ENCODE measurements at regions not wholly inside any gene's neighbourhood (a gene's known extent, or its start where the extent isn't known, plus 50 kb on each side); places are given as distances from the start of the nearest gene placed in this dataset.

DNA sequence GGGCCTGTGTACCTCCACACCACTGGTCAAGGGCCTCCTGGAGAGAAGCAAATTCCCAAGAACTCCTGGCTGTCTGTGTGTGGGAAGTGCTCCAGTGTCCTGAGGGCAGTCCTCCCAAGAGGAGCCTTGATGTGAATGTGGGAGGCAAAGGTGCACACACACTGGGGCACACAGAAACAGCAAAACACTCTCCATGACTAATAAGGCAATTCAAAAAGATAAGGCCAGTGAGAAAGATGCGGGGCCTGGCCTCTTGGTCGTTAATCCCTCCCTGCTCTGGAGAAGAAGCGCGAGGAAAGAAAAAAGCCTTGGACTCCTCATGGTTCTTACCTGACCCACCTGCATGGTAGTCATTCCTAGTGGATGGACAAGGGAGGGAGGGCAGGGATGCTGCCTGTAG lies 373.2 kb downstream of the SLC4A3 start:
- Histone ChIP-seq H3K27me3 (replicated peaks in 1 of 7) (no peaks in the 10 kb centered on the region), H3K27ac (no peak overlapping the region), H3K36me3 (no peaks in the 10 kb centered on the region), H3K4me1 (no peaks in the 10 kb centered on the region), H3K4me3 (no peak overlapping the region), H3K9me3 (no peaks in the 10 kb centered on the region)
- no peak for DNase-seq
- TF ChIP-seq, protein P1, sequence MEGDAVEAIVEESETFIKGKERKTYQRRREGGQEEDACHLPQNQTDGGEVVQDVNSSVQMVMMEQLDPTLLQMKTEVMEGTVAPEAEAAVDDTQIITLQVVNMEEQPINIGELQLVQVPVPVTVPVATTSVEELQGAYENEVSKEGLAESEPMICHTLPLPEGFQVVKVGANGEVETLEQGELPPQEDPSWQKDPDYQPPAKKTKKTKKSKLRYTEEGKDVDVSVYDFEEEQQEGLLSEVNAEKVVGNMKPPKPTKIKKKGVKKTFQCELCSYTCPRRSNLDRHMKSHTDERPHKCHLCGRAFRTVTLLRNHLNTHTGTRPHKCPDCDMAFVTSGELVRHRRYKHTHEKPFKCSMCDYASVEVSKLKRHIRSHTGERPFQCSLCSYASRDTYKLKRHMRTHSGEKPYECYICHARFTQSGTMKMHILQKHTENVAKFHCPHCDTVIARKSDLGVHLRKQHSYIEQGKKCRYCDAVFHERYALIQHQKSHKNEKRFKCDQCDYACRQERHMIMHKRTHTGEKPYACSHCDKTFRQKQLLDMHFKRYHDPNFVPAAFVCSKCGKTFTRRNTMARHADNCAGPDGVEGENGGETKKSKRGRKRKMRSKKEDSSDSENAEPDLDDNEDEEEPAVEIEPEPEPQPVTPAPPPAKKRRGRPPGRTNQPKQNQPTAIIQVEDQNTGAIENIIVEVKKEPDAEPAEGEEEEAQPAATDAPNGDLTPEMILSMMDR (IDR thresholded peaks at IDR 0.05 in 8 of 11, conservative IDR thresholded peaks at IDR 0.05 in 3 of 11), result no peak
- no peak for TF ChIP-seq POLR2AphosphoS5 (IDR thresholded peaks at IDR 0.05)
- no peak for TF ChIP-seq POLR2A (IDR thresholded peaks at IDR 0.05)
- intact Hi-C loops (cut with DNase I; ENCODE audit: low total_unique reads), result no loop called here
- WGBS, 5 donors, result 88 to 97% (median 95%) methylated on average over 4 of the region's 4 CpGs

DNA sequence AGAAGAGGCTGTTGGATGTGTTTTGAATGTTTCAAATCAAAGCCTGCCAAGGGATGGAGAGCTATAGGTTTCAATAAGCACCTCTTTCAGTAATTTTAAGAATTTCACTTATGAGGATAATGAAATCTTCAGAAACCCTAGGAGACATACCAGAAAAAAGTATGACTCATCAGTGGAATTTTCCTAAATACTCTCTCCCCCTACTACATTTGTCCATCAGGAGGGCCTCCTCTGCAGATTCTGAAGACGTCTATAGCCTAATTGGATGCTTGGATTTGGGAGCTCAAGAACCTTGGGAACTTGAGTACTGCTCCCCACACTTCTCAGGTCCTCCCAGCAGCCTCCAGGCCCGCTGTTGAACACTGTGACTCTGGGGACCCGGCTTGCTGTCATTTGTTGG lies 374.3 kb downstream of the SLC4A3 start:
- Histone ChIP-seq H3K9me3 (no peaks in the 10 kb centered on the region), H3K4me3 (no peak overlapping the region), H3K4me1 (no peaks in the 10 kb centered on the region), H3K36me3 (no peaks in the 10 kb centered on the region), H3K27me3 (replicated peaks in 1 of 7) (no peaks in the 10 kb centered on the region), H3K27ac (no peak overlapping the region)
- TF ChIP-seq POLR2A (IDR thresholded peaks at IDR 0.05), result no peak
- no peak for TF ChIP-seq POLR2AphosphoS5 (IDR thresholded peaks at IDR 0.05)
- TF ChIP-seq, protein P1 (IDR thresholded peaks at IDR 0.05 in 8 of 11, conservative IDR thresholded peaks at IDR 0.05 in 3 of 11), result no peak
- no peak for DNase-seq
- intact Hi-C loops (cut with DNase I; ENCODE audit: low total_unique reads), result no loop called here
- WGBS, 5 donors, result 59 to 79% (median 70%) methylated on average over 3 of the region's 3 CpGs

DNA sequence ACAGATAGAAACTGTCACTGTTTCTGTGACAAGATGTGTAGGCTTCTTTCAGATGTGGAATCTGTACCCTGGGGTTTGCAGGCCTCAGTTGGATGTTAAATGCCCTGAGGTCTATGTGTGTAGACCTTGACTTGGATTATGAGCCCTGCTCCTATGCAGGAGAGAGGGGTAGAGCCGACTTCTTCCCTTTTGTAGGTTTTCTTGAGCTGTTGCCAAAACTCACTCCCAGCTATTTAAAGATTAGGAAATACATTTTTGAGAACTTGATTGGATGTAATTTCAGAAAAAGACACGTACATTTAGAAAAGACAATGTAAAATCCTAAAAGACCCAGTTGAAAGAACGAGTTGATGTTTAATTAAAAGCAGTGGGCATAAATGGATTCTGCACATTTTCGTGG lies 374.8 kb downstream of the SLC4A3 start:
- WGBS, 5 donors, result 60 to 77% (median 66%) methylated on average over 4 of the region's 4 CpGs
- no peak overlapping the region for H3K27ac ChIP-seq
- TF ChIP-seq POLR2A (IDR thresholded peaks at IDR 0.05) (no peak), POLR2AphosphoS5 (IDR thresholded peaks at IDR 0.05) (no peak)
- TF ChIP-seq, protein P1 (IDR thresholded peaks at IDR 0.05 in 8 of 11, conservative IDR thresholded peaks at IDR 0.05 in 3 of 11), result no peak
- peaks cover 0 to under 1% (median 0%) of the 10 kb centered on the region in 8 donors for H3K9me3 ChIP-seq
- H3K4me1 ChIP-seq, result no peaks in the 10 kb centered on the region
- no peak for DNase-seq
- no peaks in the 10 kb centered on the region for H3K36me3 ChIP-seq
- intact Hi-C loops (cut with DNase I; ENCODE audit: low total_unique reads), result no loop called here
- no peak overlapping the region for H3K4me3 ChIP-seq
- no peaks in the 10 kb centered on the region for H3K27me3 ChIP-seq (replicated peaks in 1 of 7)

DNA sequence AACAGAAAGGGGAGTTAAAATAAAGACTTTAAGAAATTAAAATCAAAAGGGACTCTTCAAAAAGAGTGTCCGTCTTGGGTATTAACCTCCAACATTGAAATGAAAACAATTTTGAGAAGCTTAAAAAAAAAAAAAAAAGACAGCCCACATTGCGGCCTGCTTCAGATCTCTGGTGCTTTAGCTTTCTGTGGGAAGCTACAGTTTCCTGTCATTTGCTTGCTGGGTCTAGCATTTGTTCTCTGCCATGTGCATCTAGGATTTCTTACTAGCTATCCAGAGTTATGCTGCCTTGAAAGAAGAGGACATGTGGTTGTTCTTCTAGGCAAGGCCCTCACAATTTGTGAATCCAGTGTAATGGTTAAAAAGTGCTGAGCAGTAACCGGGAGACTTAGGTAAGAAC lies 375.3 kb downstream of the SLC4A3 start:
- no peak for DNase-seq
- intact Hi-C loops (cut with DNase I; ENCODE audit: low total_unique reads), result no loop called here
- H3K27ac ChIP-seq, result no peak overlapping the region
- H3K36me3 ChIP-seq, result no peaks in the 10 kb centered on the region
- H3K4me3 ChIP-seq, result no peak overlapping the region
- H3K9me3 ChIP-seq, result peaks cover 0 to 5% (median 0%) of the 10 kb centered on the region in 8 donors
- H3K27me3 ChIP-seq (replicated peaks in 1 of 7), result no peaks in the 10 kb centered on the region
- H3K4me1 ChIP-seq, result no peaks in the 10 kb centered on the region
- 78 to 93% (median 86%) methylated on average over 3 of the region's 3 CpGs for WGBS, 5 donors
- TF ChIP-seq POLR2A (IDR thresholded peaks at IDR 0.05), result no peak
- TF ChIP-seq, protein P1 (IDR thresholded peaks at IDR 0.05 in 8 of 11, conservative IDR thresholded peaks at IDR 0.05 in 3 of 11), result no peak
- TF ChIP-seq POLR2AphosphoS5 (IDR thresholded peaks at IDR 0.05), result no peak
